Left lung (tissue), 4 donors: ENCODE measurements at regions not wholly inside any gene's neighbourhood (a gene's known extent, or its start where the extent isn't known, plus 50 kb on each side); places are given as distances from the start of the nearest gene placed in this dataset.

Experiments
- ATAC-seq: fragments of 200-7000 bp; cut with Tn5 transposase; one replicate; pipeline ENCODE4 v1.9.1; 2020; ENCODE audit warnings: moderate library complexity
- DNase-seq, 4 donors: peaks; one replicate each; pipeline ENCODE4 v3.0.0-alpha.2; 2013 to 2020
- H3K27ac ChIP-seq, 2 donors: fragments of 200-600 bp; sonication (generic) in 1 of 2; one replicate each; pipeline versions ENCODE4 v1.5.0 to v1.8.0; 2020 to 2021
- H3K27me3 ChIP-seq, 2 donors: fragments of 200-600 bp; sonication (generic) in 1 of 2; one replicate each; pipeline versions ENCODE4 v1.5.0 to v1.8.0; 2020 to 2021
- H3K36me3 ChIP-seq, 2 donors: fragments of 200-600 bp; sonication (generic) in 1 of 2; one replicate each; pipeline versions ENCODE4 v1.5.0 to v1.8.0; 2020 to 2021
- H3K4me1 ChIP-seq, 2 donors: fragments of 200-600 bp; one replicate each; pipeline ENCODE4 v1.8.0; 2021
- H3K4me3 ChIP-seq, 2 donors: fragments of 200-600 bp; sonication (generic) in 1 of 2; one replicate each; pipeline versions ENCODE4 v1.5.0 to v1.8.0; 2020 to 2021; ENCODE audit warnings: mild to moderate bottlenecking in 1 of 2
- H3K9me3 ChIP-seq, 2 donors: fragments of 200-600 bp; sonication (generic) in 1 of 2; one replicate each; pipeline versions ENCODE4 v1.5.0 to v1.8.0; 2020 to 2021
- CTCF ChIP-seq, 2 donors: fragments of 200-600 bp; sonication (generic) in 1 of 2; IDR thresholded peaks; one replicate each; pipeline versions ENCODE4 v1.5.0 to v1.8.0; 2021; ENCODE audit warnings: antibody characterized with exemption in 2 of 2
- intact Hi-C, 2 donors: fragments of 100-400 bp; cut with DNase I; formaldehyde crosslinking; loops; one replicate each; pipeline versions ENCODE4 v1.11.2 to v1.14.2; 2022
- donor health status: DM: no; HTN: yes; CAD: no.
- donor health status: DM: no; HTN: no; CAD: no.

GRCh38 chr2:222088561-222088960 is 210.2 kb downstream of the PAX3 start:
- Histone ChIP-seq H3K36me3 (no peaks in the 10 kb centered on the region), H3K4me1 (no peaks in the 10 kb centered on the region), H3K27me3 (no peaks in the 10 kb centered on the region), H3K9me3 (peaks cover 0 to 5% of the 10 kb centered on the region in 2 donors), H3K27ac (no peak overlapping the region), H3K4me3 (no peak overlapping the region)
- no peak for TF ChIP-seq CTCF (IDR thresholded peaks at IDR 0.05)
- DNase-seq (no peak), ATAC-seq (no peak)
- intact Hi-C loops, result no loop called here

GRCh38 chr2:222087998-222088397 is 210.8 kb downstream of the PAX3 start:
- Histone ChIP-seq H3K27me3 (no peaks in the 10 kb centered on the region), H3K27ac (no peak overlapping the region), H3K9me3 (peaks cover 0 to 5% of the 10 kb centered on the region in 2 donors), H3K36me3 (no peaks in the 10 kb centered on the region), H3K4me3 (no peak overlapping the region), H3K4me1 (no peaks in the 10 kb centered on the region)
- no peak for TF ChIP-seq CTCF (IDR thresholded peaks at IDR 0.05)
- DNase-seq (no peak), ATAC-seq (no peak)
- intact Hi-C loops, result no loop called here

GRCh38 chr2:222082201-222082600 is 216.6 kb downstream of the PAX3 start:
- intact Hi-C loops, result no loop called here

GRCh38 chr2:222080141-222080540 is 218.7 kb downstream of the PAX3 start:
- intact Hi-C loops, result no loop called here
- Histone ChIP-seq H3K9me3 (no peaks in the 10 kb centered on the region), H3K27ac (no peak overlapping the region), H3K4me3 (no peak overlapping the region), H3K27me3 (no peaks in the 10 kb centered on the region), H3K4me1 (no peaks in the 10 kb centered on the region), H3K36me3 (no peaks in the 10 kb centered on the region)
- ATAC-seq, result no peak
- DNase-seq, result no peak
- TF ChIP-seq CTCF (IDR thresholded peaks at IDR 0.05), result no peak

More at GRCh38 chr2:222082201-222082600, 216.6 kb downstream of the PAX3 start:
- H3K36me3 ChIP-seq, result no peaks in the 10 kb centered on the region
- no peak for DNase-seq
- H3K9me3 ChIP-seq, result no peaks in the 10 kb centered on the region
- H3K4me1 ChIP-seq, result no peaks in the 10 kb centered on the region
- TF ChIP-seq CTCF (IDR thresholded peaks at IDR 0.05), result no peak
- H3K4me3 ChIP-seq, result no peak overlapping the region
- no peaks in the 10 kb centered on the region for H3K27me3 ChIP-seq
- no peak for ATAC-seq
- no peak overlapping the region for H3K27ac ChIP-seq

- H3K4me3 ChIP-seq, result no peak overlapping the region
- intact Hi-C loops, result no loop called here
- H3K4me1 ChIP-seq, result no peaks in the 10 kb centered on the region
- no peak overlapping the region for H3K27ac ChIP-seq
- DNase-seq (no peak), ATAC-seq (no peak)
- TF ChIP-seq CTCF (IDR thresholded peaks at IDR 0.05), result no peak
- no peaks in the 10 kb centered on the region for H3K9me3 ChIP-seq
- H3K36me3 ChIP-seq, result no peaks in the 10 kb centered on the region
- peaks cover 0 to 6% of the 10 kb centered on the region in 2 donors for H3K27me3 ChIP-seq
Measured at GRCh38 chr2:222076973-222077690, 221.7 kb downstream of the PAX3 start.
